ENCODE measurements at regions not wholly inside any gene's neighbourhood (a gene's known extent, or its start where the extent isn't known, plus 50 kb on each side); places are given as distances from the start of the nearest gene placed in this dataset.

DNA sequence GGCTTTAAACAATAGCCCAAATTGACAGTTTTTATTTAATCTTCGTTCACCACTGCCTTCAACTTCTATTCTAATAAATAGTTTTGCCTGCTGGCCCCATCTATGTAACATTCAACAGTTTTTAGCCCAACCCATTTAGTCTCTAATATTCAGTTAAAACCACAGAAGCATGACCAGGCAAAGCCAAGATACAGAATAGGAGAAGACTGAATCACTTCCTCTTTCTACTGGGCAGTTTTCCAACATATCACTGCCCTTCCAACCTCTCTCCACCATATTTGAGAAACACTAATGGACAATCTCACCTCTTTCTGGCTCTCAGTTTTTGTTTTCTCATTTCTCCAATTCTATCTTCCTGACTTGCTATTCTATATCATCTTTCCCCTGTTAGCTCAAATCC lies 352.9 kb downstream of the DNAH5 start:
- TF ChIP-seq, protein P1, sequence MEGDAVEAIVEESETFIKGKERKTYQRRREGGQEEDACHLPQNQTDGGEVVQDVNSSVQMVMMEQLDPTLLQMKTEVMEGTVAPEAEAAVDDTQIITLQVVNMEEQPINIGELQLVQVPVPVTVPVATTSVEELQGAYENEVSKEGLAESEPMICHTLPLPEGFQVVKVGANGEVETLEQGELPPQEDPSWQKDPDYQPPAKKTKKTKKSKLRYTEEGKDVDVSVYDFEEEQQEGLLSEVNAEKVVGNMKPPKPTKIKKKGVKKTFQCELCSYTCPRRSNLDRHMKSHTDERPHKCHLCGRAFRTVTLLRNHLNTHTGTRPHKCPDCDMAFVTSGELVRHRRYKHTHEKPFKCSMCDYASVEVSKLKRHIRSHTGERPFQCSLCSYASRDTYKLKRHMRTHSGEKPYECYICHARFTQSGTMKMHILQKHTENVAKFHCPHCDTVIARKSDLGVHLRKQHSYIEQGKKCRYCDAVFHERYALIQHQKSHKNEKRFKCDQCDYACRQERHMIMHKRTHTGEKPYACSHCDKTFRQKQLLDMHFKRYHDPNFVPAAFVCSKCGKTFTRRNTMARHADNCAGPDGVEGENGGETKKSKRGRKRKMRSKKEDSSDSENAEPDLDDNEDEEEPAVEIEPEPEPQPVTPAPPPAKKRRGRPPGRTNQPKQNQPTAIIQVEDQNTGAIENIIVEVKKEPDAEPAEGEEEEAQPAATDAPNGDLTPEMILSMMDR (IDR thresholded peaks at IDR 0.05; ENCODE audit: insufficient read depth, low read length) = no peak
- TF ChIP-seq, protein P2, sequence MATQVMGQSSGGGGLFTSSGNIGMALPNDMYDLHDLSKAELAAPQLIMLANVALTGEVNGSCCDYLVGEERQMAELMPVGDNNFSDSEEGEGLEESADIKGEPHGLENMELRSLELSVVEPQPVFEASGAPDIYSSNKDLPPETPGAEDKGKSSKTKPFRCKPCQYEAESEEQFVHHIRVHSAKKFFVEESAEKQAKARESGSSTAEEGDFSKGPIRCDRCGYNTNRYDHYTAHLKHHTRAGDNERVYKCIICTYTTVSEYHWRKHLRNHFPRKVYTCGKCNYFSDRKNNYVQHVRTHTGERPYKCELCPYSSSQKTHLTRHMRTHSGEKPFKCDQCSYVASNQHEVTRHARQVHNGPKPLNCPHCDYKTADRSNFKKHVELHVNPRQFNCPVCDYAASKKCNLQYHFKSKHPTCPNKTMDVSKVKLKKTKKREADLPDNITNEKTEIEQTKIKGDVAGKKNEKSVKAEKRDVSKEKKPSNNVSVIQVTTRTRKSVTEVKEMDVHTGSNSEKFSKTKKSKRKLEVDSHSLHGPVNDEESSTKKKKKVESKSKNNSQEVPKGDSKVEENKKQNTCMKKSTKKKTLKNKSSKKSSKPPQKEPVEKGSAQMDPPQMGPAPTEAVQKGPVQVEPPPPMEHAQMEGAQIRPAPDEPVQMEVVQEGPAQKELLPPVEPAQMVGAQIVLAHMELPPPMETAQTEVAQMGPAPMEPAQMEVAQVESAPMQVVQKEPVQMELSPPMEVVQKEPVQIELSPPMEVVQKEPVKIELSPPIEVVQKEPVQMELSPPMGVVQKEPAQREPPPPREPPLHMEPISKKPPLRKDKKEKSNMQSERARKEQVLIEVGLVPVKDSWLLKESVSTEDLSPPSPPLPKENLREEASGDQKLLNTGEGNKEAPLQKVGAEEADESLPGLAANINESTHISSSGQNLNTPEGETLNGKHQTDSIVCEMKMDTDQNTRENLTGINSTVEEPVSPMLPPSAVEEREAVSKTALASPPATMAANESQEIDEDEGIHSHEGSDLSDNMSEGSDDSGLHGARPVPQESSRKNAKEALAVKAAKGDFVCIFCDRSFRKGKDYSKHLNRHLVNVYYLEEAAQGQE (IDR thresholded peaks at IDR 0.05; ENCODE audit: insufficient replicate concordance, low read depth) = no peak
